LNCaP clone FGC (cell line): ENCODE measurements at regions not wholly inside any gene's neighbourhood (a gene's known extent, or its start where the extent isn't known, plus 50 kb on each side); places are given as distances from the start of the nearest gene placed in this dataset.
"Not testable (repeated sequence)": the region's sequence is repeated elsewhere in the genome, so short reads cannot be mapped to it uniquely, and the experiment has no call there.

ENCODE experiments used
- DNase-seq: peaks from one replicate; pipeline ENCODE4 v3.0.0-alpha.2; 2011; ENCODE audit warnings: low read depth
- H3K4me3 ChIP-seq: 2 replicates; pipeline ENCODE4 v1.5.1; 2011; ENCODE audit warnings: mild to moderate bottlenecking, low read depth, low read length, control low read depth
- CTCF ChIP-seq: IDR thresholded peaks from 2 replicates; pipeline ENCODE4 v1.5.1; 2012; ENCODE audit warnings: mild to moderate bottlenecking; ENCODE audit not compliant: control insufficient read depth, insufficient read depth; ENCODE audit errors: extremely low read depth

GRCh38 chr14:43308421-43309110, 1198.5 kb downstream of the FSCB start:
- peak; percentile 3 for DNase-seq
- TF ChIP-seq CTCF = no peak
- H3K4me3 ChIP-seq = no peak overlapping the region

GRCh38 chr14:43307836-43308235, 1199.2 kb downstream of the FSCB start:
- no peak for TF ChIP-seq CTCF
- H3K4me3 ChIP-seq = no peak overlapping the region
- no peak for DNase-seq

- TF ChIP-seq CTCF = no peak
- DNase-seq = no peak
- H3K4me3 ChIP-seq = no peak overlapping the region
Observed at GRCh38 chr14:43306053-43306452, 1201.0 kb downstream of the FSCB start.

GRCh38 chr14:43297794-43298193, 1209.3 kb downstream of the FSCB start:
- DNase-seq = no peak
- TF ChIP-seq CTCF = no peak
- no peak overlapping the region for H3K4me3 ChIP-seq

- not testable (repeated sequence) for DNase-seq, H3K4me3 ChIP-seq
Observed at GRCh38 chr14:43296061-43296460, 1211.0 kb downstream of the FSCB start.

GRCh38 chr14:43285575-43285974, 1221.5 kb downstream of the FSCB start:
- TF ChIP-seq CTCF = no peak
- DNase-seq = no peak
- H3K4me3 ChIP-seq = no peak overlapping the region

GRCh38 chr14:43260056-43260455, 1247.0 kb downstream of the FSCB start:
- no peak overlapping the region for H3K4me3 ChIP-seq
- DNase-seq = no peak
- TF ChIP-seq CTCF = no peak
